ENCODE measurements at regions not wholly inside any gene's neighbourhood (a gene's known extent, or its start where the extent isn't known, plus 50 kb on each side); places are given as distances from the start of the nearest gene placed in this dataset.

DNA sequence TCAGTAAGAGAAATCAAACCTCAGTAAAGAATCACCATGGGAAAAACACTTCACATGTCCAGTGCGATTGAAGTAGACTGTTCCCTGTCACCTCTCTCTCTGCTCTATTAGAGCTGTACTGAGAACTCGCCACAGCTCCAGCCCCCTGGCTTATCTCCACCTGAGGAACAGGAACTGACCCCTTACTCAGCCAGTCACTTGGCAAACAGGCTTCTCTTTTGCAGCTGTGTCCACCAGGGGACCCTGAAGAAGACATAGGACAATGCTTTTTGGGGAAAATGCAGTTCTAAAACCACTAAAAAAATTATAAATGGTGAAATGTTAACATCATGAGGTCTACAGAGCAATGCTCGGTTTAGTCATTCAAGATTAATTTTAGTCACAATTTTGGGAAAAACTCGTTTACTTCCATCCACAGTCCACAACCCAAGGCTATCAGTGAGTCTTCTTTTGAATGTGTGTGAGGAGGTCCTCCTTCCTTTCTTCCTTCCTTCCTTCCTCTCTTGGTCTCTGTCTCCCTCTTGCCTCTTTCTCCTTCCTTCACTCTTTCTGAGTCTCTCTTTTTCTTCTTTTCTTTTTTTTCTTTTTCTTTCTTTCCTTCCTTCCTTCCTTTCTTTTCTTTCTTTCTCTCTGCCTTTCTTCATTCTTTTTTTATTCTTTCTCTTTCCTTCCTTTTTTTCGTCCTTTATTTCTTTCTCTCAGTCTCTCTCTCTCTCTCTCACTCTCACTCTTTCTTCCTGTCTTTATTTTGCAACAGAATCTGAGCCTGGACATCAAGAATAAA, 1189.5 kb upstream of the TMEM132C start:
- Histone ChIP-seq H3K9me3 (ENCODE audit: control insufficient read depth, low read depth, low read length) (no peaks in the 10 kb centered on the region), H2AFZ (ENCODE audit: low read length) (no peak overlapping the region), H2BK5ac (ENCODE audit: insufficient read length, low read length) (no peak overlapping the region), H2BK120ac (ENCODE audit: low read depth, low read length, poor library complexity, severe bottlenecking) (no peak overlapping the region), H2BK20ac (ENCODE audit: low read depth, low read length, poor library complexity, severe bottlenecking) (no peak overlapping the region), H4K5ac (ENCODE audit: insufficient read length, low read depth, low read length) (no peak overlapping the region), H3K9ac (ENCODE audit: extremely low read depth, insufficient read length, low read length) (no peak overlapping the region), H3K79me2 (ENCODE audit: insufficient read depth, low read length) (no peaks in the 10 kb centered on the region), H4K20me1 (ENCODE audit: control insufficient read depth, insufficient read depth, insufficient read length) (no peaks in the 10 kb centered on the region), H2BK12ac (ENCODE audit: insufficient read length, low read depth, low read length) (no peak overlapping the region), H3K23ac (ENCODE audit: insufficient read length, low read depth, low read length) (no peak overlapping the region), H3K79me1 (ENCODE audit: insufficient read depth, low read depth, low read length, poor library complexity, severe bottlenecking) (no peaks in the 10 kb centered on the region), H3K56ac (ENCODE audit: insufficient read length, low read depth, low read length) (no peak overlapping the region), H3K14ac (ENCODE audit: insufficient read depth, low read length) (no peak overlapping the region), H3K27ac (ENCODE audit: insufficient read length, low read depth, low read length) (no peak overlapping the region), H3K18ac (ENCODE audit: insufficient read length, low read depth, low read length) (no peak overlapping the region), H2AK5ac (ENCODE audit: insufficient read length, low read length) (no peak overlapping the region), H3K4ac (ENCODE audit: low read depth, low read length) (no peak overlapping the region), H3K4me1 (ENCODE audit: insufficient read depth, low read length) (no peaks in the 10 kb centered on the region), H3K27me3 (ENCODE audit: insufficient read depth, low read length) (no peaks in the 10 kb centered on the region), H3T11ph (ENCODE audit: low read length) (no peak overlapping the region), H2BK15ac (ENCODE audit: low read depth, low read length) (no peak overlapping the region), H4K8ac (replicated peaks; ENCODE audit: insufficient read length, low read depth, low read length) (no peak overlapping the region), H4K91ac (ENCODE audit: insufficient read length, low read depth, low read length) (no peak overlapping the region), H3K4me2 (ENCODE audit: insufficient read depth, insufficient read length, low read length) (no peak overlapping the region), H3K23me2 (ENCODE audit: insufficient read length, low read depth, low read length, poor library complexity, severe bottlenecking) (no peaks in the 10 kb centered on the region)
- WGBS (ENCODE audit: extremely low coverage, insufficient read length, low lambda C conversion rate) = 100% methylated on average over 1 of the region's 5 CpGs
- H3K27ac Mint-ChIP-seq = no peak overlapping the region; a peak in 1 of 7 replicates
- peaks cover 4 to 8% of the 10 kb centered on the region in 2 experiments; a peak in 4 of 5 replicates for H3K9me3 Mint-ChIP-seq
- peak; percentile 34; the same call in 2 of the 3 replicates for TF ChIP-seq CTCF (conservative IDR thresholded peaks at IDR 0.05)
- H3K36me3 Mint-ChIP-seq (ENCODE audit: insufficient read depth in 1 of 3, low read depth in 3 of 3) = peaks cover 0 to 5% (median 2%) of the 10 kb centered on the region in 3 experiments; a peak in 3 of 7 replicates
- H3K4me1 Mint-ChIP-seq = peaks cover 2 to 4% of the 10 kb centered on the region in 2 experiments; a peak in 2 of 4 replicates
- H3K27me3 Mint-ChIP-seq (ENCODE audit: low read depth) = no peaks in the 10 kb centered on the region
- peak; percentile 40 for DNase-seq
- no peak overlapping the region for H3K4me3 Mint-ChIP-seq

Data from H9 (cell line).